T-cell (primary cell): ENCODE measurements at regions not wholly inside any gene's neighbourhood (a gene's known extent, or its start where the extent isn't known, plus 50 kb on each side); places are given as distances from the start of the nearest gene placed in this dataset.

Experiments
- ATAC-seq, 4 experiments: fragments of 200-7000 bp in 3 of 4; fragments of 150-1000 bp in 1 of 4; cut with Tn5 transposase; replicated peaks in 1 of 4; 1 replicate in 3 of 4; 2 replicates in 1 of 4; pipeline ENCODE4 v1.10.0; 2021; ENCODE audit warnings: moderate library complexity in 3 of 4, mild to moderate bottlenecking in 2 of 4, moderate number of reproducible peaks in 1 of 4
- CTCF ChIA-PET, 2 donors: fragments of 300-600 bp; sonication (Branson Sonifier 250); formaldehyde crosslinking; loops; one replicate each; lab custom pipeline; 2022; ENCODE audit warnings: antibody characterized with exemption in 2 of 2; lab: Charles Lee
- POLR2A ChIA-PET, 2 donors: fragments of 300-600 bp; sonication (Branson Sonifier 250); formaldehyde crosslinking; loops; one replicate each; lab custom pipeline; 2022; ENCODE audit warnings: antibody characterized with exemption in 2 of 2; lab: Charles Lee
- DNase-seq, 35 experiments: peaks; one replicate each; pipeline versions ENCODE4 v3.0.0 to v3.0.0-alpha.2; 2013 to 2023
- H3K27ac ChIP-seq: one replicate; pipeline ENCODE4 v1.5.1; 2013; ENCODE audit warnings: low read length
- H3K27me3 ChIP-seq, 2 experiments: replicated peaks in 1 of 2; 1 replicate in 1 of 2; 2 replicates in 1 of 2; pipeline versions ENCODE4 v1.6.1 to v1.7.0; 2013; ENCODE audit warnings: low read length in 1 of 2, mixed read lengths in 1 of 2; ENCODE audit not compliant: control insufficient read depth in 2 of 2, insufficient read depth in 2 of 2; ENCODE audit errors: extremely low read depth in 1 of 2
- H3K36me3 ChIP-seq, 2 donors: 1 replicate in 1 of 2; 2 replicates in 1 of 2; pipeline versions ENCODE4 v1.6.1 to v1.7.0; 2013; ENCODE audit warnings: low read length in 1 of 2; ENCODE audit not compliant: control insufficient read depth in 2 of 2, insufficient read depth in 1 of 2; ENCODE audit errors: extremely low read depth in 1 of 2
- H3K4me1 ChIP-seq, 2 experiments: 1 replicate in 1 of 2; 2 replicates in 1 of 2; pipeline versions ENCODE4 v1.6.1 to v1.7.0; 2013; ENCODE audit warnings: low read length in 2 of 2, mixed read lengths in 1 of 2; ENCODE audit not compliant: insufficient read depth in 2 of 2, control insufficient read depth in 1 of 2; ENCODE audit errors: extremely low read depth in 1 of 2
- H3K4me3 ChIP-seq, 2 donors: 1 replicate in 1 of 2; 2 replicates in 1 of 2; pipeline versions ENCODE4 v1.5.1 to v1.7.0; 2013; ENCODE audit warnings: mild to moderate bottlenecking in 2 of 2, low read length in 1 of 2, moderate library complexity in 1 of 2; ENCODE audit not compliant: control insufficient read depth in 1 of 2; ENCODE audit errors: extremely low read depth in 1 of 2
- H3K9me3 ChIP-seq: 2 replicates; pipeline ENCODE4 v1.7.0; 2013
- H3K27ac Mint-ChIP-seq, 2 donors: one replicate each; pipeline ENCODE4 v1.8.0; 2020 to 2021; ENCODE audit warnings: mild to moderate bottlenecking in 2 of 2, mixed read lengths in 2 of 2
- H3K27me3 Mint-ChIP-seq, 2 donors: one replicate each; pipeline ENCODE4 v1.8.0; 2021 to 2022; ENCODE audit warnings: mixed read lengths in 2 of 2
- H3K36me3 Mint-ChIP-seq: one replicate; pipeline ENCODE4 v1.8.0; 2021; ENCODE audit warnings: mixed read lengths
- H3K4me1 Mint-ChIP-seq, 3 donors: one replicate each; pipeline ENCODE4 v1.8.0; 2020 to 2022; ENCODE audit warnings: mixed read lengths in 3 of 3, mild to moderate bottlenecking in 1 of 3
- H3K4me3 Mint-ChIP-seq, 3 donors: one replicate each; pipeline ENCODE4 v1.8.0; 2020 to 2022; ENCODE audit warnings: mild to moderate bottlenecking in 3 of 3, mixed read lengths in 3 of 3, moderate library complexity in 3 of 3
- H3K9me3 Mint-ChIP-seq, 3 donors: one replicate each; pipeline ENCODE4 v1.8.0; 2020 to 2022; ENCODE audit warnings: mixed read lengths in 3 of 3
- WGBS: methylation state at CpG from one replicate; pipeline ENCODE4 v1.1.5; 2013; ENCODE audit warnings: missing lambda C conversion rate; ENCODE audit not compliant: insufficient coverage; 5-methylcytosine and 5-hydroxymethylcytosine counted together

DNA sequence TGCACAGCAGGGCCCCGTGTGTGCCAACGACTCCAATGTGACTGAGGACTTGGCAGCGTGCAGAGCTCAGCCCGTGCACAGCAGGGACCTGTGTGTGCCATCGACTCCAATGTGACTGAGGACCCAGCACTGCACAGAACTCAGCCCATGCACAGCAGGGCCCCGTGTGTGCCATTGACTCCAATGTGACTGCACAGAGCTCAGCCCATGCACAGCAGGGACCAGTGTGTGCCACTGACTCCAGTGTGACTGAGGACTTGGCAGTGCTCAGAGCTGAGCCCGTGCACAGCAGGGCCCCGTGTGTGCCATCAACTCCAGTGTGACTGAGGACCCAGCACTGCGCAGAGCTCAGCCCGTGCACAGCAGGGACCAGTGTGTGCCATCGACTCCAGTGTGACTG, 347.8 kb upstream of the B3GAT1 start:
- no peak for ATAC-seq
- H3K27me3 Mint-ChIP-seq, result peaks cover 19 to 22% of the 10 kb centered on the region in 2 donors
- Histone ChIP-seq H3K9me3 (no peaks in the 10 kb centered on the region), H3K4me1 (no peaks in the 10 kb centered on the region), H3K27ac (no peak overlapping the region), H3K36me3 (no peaks in the 10 kb centered on the region), H3K4me3 (no peak overlapping the region), H3K27me3 (peaks cover 0 to 26% of the 10 kb centered on the region in 2 experiments)
- ChIA-PET CTCF (no interaction called here), POLR2A (no interaction called here)
- 71% methylated on average over 11 of the region's 11 CpGs for WGBS
- no peaks in the 10 kb centered on the region for H3K36me3 Mint-ChIP-seq
- no peak for DNase-seq
- H3K4me1 Mint-ChIP-seq, result no peaks in the 10 kb centered on the region
- no peak overlapping the region for H3K4me3 Mint-ChIP-seq
- H3K9me3 Mint-ChIP-seq, result no peaks in the 10 kb centered on the region
- no peak overlapping the region for H3K27ac Mint-ChIP-seq

GRCh38 chr11:134759274-134759673, 347.2 kb upstream of the B3GAT1 start:
- H3K9me3 Mint-ChIP-seq, result no peaks in the 10 kb centered on the region
- no peak for ATAC-seq
- Histone ChIP-seq H3K4me1 (no peaks in the 10 kb centered on the region), H3K4me3 (no peak overlapping the region), H3K27ac (no peak overlapping the region), H3K9me3 (no peaks in the 10 kb centered on the region), H3K27me3 (peaks cover 0 to 26% of the 10 kb centered on the region in 2 experiments), H3K36me3 (no peaks in the 10 kb centered on the region)
- H3K36me3 Mint-ChIP-seq, result no peaks in the 10 kb centered on the region
- ChIA-PET CTCF (no interaction called here), POLR2A (no interaction called here)
- no peaks in the 10 kb centered on the region for H3K4me1 Mint-ChIP-seq
- no peak overlapping the region for H3K27ac Mint-ChIP-seq
- 65% methylated on average over 10 of the region's 11 CpGs for WGBS
- no peak overlapping the region for H3K4me3 Mint-ChIP-seq
- H3K27me3 Mint-ChIP-seq, result peaks cover 20 to 21% of the 10 kb centered on the region in 2 donors
- no peak for DNase-seq

DNA sequence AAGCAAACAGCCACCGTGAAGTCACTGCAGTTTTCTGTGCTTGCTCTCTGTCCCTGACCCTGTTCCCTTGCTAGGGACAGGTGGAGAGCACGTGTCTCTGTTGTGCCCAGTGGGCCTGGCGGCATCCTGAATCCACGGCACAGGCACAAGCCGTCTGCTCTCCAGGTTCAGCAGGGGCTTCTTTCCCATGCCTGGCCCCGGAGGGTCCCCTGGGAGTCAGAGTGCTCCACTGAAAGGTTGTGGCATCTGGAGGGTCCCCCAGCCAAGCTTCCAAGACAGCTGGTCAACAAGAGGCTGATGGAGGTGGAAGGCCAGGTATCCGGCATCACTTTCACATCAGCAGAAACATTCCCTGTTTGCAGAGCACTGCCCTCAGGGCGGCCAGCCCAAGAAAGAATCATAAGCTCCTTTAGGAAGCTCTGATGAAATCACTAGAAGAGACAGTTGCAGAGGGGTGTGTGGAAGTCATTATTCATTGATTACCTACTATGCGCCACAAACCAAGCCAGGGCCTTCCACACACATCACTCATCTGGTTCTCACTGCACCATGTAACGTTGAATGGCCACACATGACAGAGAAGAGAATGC, 346.4 kb upstream of the B3GAT1 start:
- Mint-ChIP-seq H3K4me3 (no peak overlapping the region), H3K4me1 (no peaks in the 10 kb centered on the region), H3K27ac (no peak overlapping the region), H3K27me3 (peaks cover 17 to 20% of the 10 kb centered on the region in 2 donors), H3K36me3 (no peaks in the 10 kb centered on the region), H3K9me3 (no peaks in the 10 kb centered on the region)
- Histone ChIP-seq H3K4me1 (no peaks in the 10 kb centered on the region), H3K27me3 (peaks cover 0 to 31% of the 10 kb centered on the region in 2 experiments), H3K9me3 (no peaks in the 10 kb centered on the region), H3K36me3 (no peaks in the 10 kb centered on the region), H3K27ac (no peak overlapping the region), H3K4me3 (no peak overlapping the region)
- no peak for ATAC-seq
- CTCF ChIA-PET, result no interaction called here
- 66% methylated on average over 6 of the region's 10 CpGs for WGBS
- POLR2A ChIA-PET, result no interaction called here
- peak in 1 of 35 experiments; percentile 8 for DNase-seq

- H3K36me3 Mint-ChIP-seq, result no peaks in the 10 kb centered on the region
- H3K27me3 Mint-ChIP-seq, result peaks cover 14 to 15% of the 10 kb centered on the region in 2 donors
- no peaks in the 10 kb centered on the region for H3K4me1 Mint-ChIP-seq
- H3K9me3 Mint-ChIP-seq, result no peaks in the 10 kb centered on the region
- no peak for DNase-seq
- no peaks in the 10 kb centered on the region for H3K36me3 ChIP-seq
- H3K4me3 Mint-ChIP-seq, result no peak overlapping the region
- no peak overlapping the region for H3K27ac Mint-ChIP-seq
- CTCF ChIA-PET, result interaction anchor here in 1 of 2 donors (0.6 kb wide), 1 partner anchor 146 kb away, joined by 4 read pairs; no protein-coding TSS in a partner anchor
- no peak for ATAC-seq
- peaks cover 0 to 26% of the 10 kb centered on the region in 2 experiments for H3K27me3 ChIP-seq
- no peaks in the 10 kb centered on the region for H3K4me1 ChIP-seq
- 62% methylated on average over 3 of the region's 3 CpGs for WGBS
- H3K27ac ChIP-seq, result no peak overlapping the region
- H3K4me3 ChIP-seq, result no peak overlapping the region
- H3K9me3 ChIP-seq, result no peaks in the 10 kb centered on the region
- POLR2A ChIA-PET, result no interaction called here
These were observed 345.6 kb upstream of the B3GAT1 start for GRCh38 chr11:134757633-134758032.

- H3K36me3 Mint-ChIP-seq, result no peaks in the 10 kb centered on the region
- H3K27ac Mint-ChIP-seq, result no peak overlapping the region
These were observed 344.9 kb upstream of the B3GAT1 start for GRCh38 chr11:134756811-134757540.

GRCh38 chr11:134755535-134755934, 343.5 kb upstream of the B3GAT1 start:
- H3K4me1 ChIP-seq, result no peaks in the 10 kb centered on the region
- H3K4me3 ChIP-seq, result no peak overlapping the region
- 82% methylated on average over 5 of the region's 10 CpGs for WGBS
- H3K9me3 ChIP-seq, result no peaks in the 10 kb centered on the region
- ATAC-seq (no peak), DNase-seq (no peak)
- POLR2A ChIA-PET, result no interaction called here
- Mint-ChIP-seq H3K36me3 (no peaks in the 10 kb centered on the region), H3K4me1 (no peaks in the 10 kb centered on the region), H3K27me3 (peaks cover 11 to 12% of the 10 kb centered on the region in 2 donors), H3K9me3 (no peaks in the 10 kb centered on the region), H3K4me3 (no peak overlapping the region), H3K27ac (no peak overlapping the region)
- H3K36me3 ChIP-seq, result no peaks in the 10 kb centered on the region
- CTCF ChIA-PET, result no interaction called here
- H3K27ac ChIP-seq, result no peak overlapping the region
- peaks cover 0 to 30% of the 10 kb centered on the region in 2 experiments for H3K27me3 ChIP-seq

More at GRCh38 chr11:134756811-134757540, 344.9 kb upstream of the B3GAT1 start:
- POLR2A ChIA-PET, result no interaction called here
- Histone ChIP-seq H3K36me3 (no peaks in the 10 kb centered on the region), H3K9me3 (no peaks in the 10 kb centered on the region), H3K4me1 (no peaks in the 10 kb centered on the region), H3K27ac (no peak overlapping the region), H3K4me3 (no peak overlapping the region), H3K27me3 (peaks cover 0 to 30% of the 10 kb centered on the region in 2 experiments)
- H3K9me3 Mint-ChIP-seq, result no peaks in the 10 kb centered on the region
- H3K27me3 Mint-ChIP-seq, result peaks cover 14 to 15% of the 10 kb centered on the region in 2 donors
- H3K4me1 Mint-ChIP-seq, result no peaks in the 10 kb centered on the region
- DNase-seq (peak in 1 of 35 experiments; percentile 12), ATAC-seq (no peak)
- WGBS, result 72% methylated on average over 6 of the region's 9 CpGs
- H3K4me3 Mint-ChIP-seq, result no peak overlapping the region
- CTCF ChIA-PET, result no interaction called here
